ENCODE measurements at regions not wholly inside any gene's neighbourhood (a gene's known extent, or its start where the extent isn't known, plus 50 kb on each side); places are given as distances from the start of the nearest gene placed in this dataset.

- DNase-seq = no peak
These were observed 68.3 kb upstream of the ATF7IP2 start for GRCh38 chr16:10317425-10318001.

- no peak for DNase-seq
These were observed 66.9 kb upstream of the ATF7IP2 start for GRCh38 chr16:10318798-10319500.

GRCh38 chr16:10321407-10322387, 64.2 kb upstream of the ATF7IP2 start:
- no peak for DNase-seq

GRCh38 chr16:10322723-10323527, 62.9 kb upstream of the ATF7IP2 start:
- no peak for DNase-seq

- DNase-seq = no peak
These were observed 62.4 kb upstream of the ATF7IP2 start for GRCh38 chr16:10323528-10323869.

GRCh38 chr16:10324210-10324609, 61.7 kb upstream of the ATF7IP2 start:
- DNase-seq = no peak

GRCh38 chr16:10325783-10326543, 59.9 kb upstream of the ATF7IP2 start:
- no peak for DNase-seq

- no peak for DNase-seq
These were observed 59.2 kb upstream of the ATF7IP2 start for GRCh38 chr16:10326647-10327046.

- peak; percentile 75 for DNase-seq
These were observed 57.6 kb upstream of the ATF7IP2 start for GRCh38 chr16:10328291-10328690.

- DNase-seq = no peak
These were observed 53.6 kb upstream of the ATF7IP2 start for GRCh38 chr16:10332241-10332640.

GRCh38 chr16:10332775-10333174, 53.1 kb upstream of the ATF7IP2 start:
- DNase-seq = no peak

- DNase-seq = no peak
These were observed 52.4 kb upstream of the ATF7IP2 start for GRCh38 chr16:10333321-10334032.

- DNase-seq = no peak
These were observed 50.2 kb upstream of the ATF7IP2 start for GRCh38 chr16:10335681-10336080.
